ENCODE measurements at regions not wholly inside any gene's neighbourhood (a gene's known extent, or its start where the extent isn't known, plus 50 kb on each side); places are given as distances from the start of the nearest gene placed in this dataset.

DNA sequence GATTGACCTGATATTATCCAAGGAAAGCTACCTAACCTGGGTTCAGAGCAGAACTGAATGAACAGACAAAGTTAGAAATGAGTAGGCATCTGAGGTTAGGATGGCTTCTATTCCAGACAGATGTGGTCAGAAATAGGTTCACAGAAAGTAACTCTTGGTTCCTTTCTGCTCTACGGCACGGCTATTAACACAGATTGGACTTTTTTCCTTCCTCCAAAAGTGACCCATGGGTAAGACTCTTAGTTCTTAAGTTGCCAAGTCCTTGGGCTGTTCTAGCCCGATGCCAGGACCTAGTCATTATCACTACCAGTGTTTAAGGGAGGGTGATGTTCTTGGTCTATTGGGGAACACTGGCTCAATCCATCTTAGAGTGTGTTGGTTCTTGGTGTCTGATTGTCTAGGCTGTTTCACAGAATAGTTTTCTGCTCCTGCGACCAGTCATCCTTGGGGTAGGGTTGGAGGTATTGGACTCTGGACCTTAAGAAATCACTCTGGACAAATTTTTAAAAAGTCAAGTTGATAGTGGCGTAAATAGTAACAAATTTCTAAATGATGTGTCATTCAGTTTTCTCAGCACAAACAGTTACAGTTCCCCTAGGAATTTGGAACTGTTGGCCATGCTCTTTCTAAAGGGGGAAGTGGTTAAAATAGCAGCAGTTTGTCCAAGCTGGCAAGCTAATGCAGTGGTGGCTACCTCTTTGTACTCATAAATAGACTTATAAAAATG lies 60.1 kb upstream of the MYCBP2 start:
- FAIRE-seq (peak; percentile 47), DNase-seq (ENCODE audit: extremely low spot score, insufficient read length, low read depth) (peak; percentile 29)

DNA sequence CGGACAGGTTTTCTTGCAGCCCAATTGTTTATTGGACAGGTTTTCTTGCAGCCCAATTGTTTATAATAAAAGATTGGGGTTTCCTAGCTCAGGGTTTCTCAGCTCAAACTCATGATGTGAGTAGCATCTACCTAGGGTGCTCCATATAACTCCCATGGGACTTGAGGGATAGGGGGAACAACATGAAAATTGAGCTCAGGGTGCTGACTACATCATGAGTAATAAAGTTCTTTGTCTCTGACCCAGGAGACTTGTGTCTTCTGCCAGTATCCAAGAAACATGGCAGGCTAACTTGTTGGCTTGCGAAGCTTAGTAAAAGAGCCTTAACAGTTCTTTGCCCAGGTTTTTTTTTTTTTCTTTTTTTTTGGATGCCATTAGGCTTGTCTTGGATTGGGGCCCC lies 59.2 kb upstream of the MYCBP2 start:
- no peak for DNase-seq (ENCODE audit: extremely low spot score, insufficient read length, low read depth)
- no peak for FAIRE-seq

DNA sequence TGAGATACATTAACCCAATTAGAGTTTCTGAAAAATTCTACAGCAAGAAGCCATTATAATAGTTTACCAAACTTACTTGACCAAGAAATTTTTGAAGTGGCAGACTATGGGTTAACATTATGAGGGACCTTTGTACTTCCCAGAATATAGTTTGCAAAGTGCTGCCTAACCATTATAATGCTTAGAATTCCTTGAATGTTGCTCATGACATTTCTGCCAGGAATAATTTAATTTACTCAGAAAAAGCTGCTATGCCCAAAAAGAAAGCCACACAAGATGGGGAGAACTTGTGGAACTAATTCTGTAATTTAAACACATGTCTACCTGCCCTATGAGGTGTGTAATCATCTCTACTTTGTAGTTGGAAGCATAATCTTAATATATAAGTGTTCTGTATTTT lies 58.1 kb upstream of the MYCBP2 start:
- no peak for DNase-seq (ENCODE audit: extremely low spot score, insufficient read length, low read depth)
- no peak for FAIRE-seq

DNA sequence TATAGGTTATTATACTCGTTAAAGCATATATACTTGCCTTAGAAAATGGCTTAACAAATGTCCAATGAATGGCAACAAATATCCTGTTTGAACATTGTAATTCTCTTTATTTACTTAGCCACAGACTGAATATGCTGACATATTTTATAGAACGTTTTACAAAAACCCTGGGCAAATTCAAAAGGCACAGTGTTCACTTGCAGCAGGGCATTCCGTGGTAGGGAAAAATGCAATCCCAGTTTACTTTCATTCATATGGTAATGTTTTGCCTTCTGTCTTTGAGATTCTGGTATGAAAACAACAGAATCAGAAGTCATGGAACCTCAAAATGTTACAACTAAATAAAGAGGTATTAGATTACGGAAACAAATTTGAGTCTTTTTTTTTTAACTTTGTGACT lies 56.2 kb upstream of the MYCBP2 start:
- DNase-seq (ENCODE audit: extremely low spot score, insufficient read length, low read depth), result no peak
- no peak for FAIRE-seq

DNA sequence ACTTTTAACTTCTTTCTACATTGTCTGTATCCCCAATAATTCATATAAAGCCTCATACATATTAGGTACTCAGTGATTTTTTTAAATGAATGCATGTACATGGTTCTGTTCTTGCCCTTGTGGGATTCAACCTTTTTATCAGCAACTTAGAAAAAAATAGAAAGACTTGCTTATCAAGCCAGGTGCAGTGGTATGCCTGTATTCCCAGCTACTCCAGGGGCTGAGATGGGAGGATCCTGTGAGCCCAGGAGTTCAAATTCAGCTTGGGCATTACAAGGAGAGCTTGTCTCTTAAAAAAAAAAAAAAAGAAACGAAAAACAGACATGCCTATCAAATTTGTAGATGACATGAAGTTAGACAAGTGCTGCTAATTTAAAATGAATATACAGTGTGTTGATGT lies 54.2 kb upstream of the MYCBP2 start:
- DNase-seq (ENCODE audit: extremely low spot score, insufficient read length, low read depth) (no peak), FAIRE-seq (no peak)

DNA sequence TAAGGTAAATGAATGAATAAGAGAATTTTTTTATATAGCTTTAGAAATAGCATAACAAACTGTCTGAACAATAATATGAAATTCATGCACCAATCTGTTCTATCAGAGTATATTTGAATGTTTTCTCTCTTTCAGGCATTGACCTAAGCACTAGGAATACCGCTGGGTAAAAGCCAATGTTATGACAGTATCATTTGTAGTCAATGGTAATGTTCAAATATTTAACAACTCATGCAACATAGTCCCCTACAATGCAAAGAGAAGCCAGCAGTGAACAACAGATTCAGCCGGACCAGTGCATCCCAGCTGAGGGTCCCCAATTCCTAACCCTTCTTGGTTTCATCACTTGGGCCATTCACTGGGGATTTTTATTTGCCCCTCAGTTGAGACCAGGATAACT lies 52.6 kb upstream of the MYCBP2 start:
- DNase-seq (ENCODE audit: extremely low spot score, insufficient read length, low read depth) (no peak), FAIRE-seq (no peak)

DNA sequence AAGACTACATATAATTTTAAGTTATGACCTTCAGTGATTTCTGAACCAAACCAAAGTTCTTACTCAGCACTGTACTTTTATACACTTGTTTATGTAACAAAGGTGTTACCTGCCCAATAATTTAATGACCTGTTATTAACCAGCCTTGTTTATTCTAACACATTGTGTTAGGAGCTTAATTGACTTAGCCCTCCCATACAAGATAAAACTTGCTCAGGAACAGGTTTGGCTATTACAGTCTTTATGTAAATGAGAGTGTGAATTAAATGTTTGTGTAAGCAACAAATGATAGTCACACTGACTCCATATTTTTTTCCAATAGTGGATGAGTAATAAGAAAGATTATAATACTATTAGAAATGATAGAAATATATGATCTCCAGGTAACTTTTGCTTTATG lies 51.8 kb upstream of the MYCBP2 start:
- DNase-seq (ENCODE audit: extremely low spot score, insufficient read length, low read depth) (no peak), FAIRE-seq (no peak)

DNA sequence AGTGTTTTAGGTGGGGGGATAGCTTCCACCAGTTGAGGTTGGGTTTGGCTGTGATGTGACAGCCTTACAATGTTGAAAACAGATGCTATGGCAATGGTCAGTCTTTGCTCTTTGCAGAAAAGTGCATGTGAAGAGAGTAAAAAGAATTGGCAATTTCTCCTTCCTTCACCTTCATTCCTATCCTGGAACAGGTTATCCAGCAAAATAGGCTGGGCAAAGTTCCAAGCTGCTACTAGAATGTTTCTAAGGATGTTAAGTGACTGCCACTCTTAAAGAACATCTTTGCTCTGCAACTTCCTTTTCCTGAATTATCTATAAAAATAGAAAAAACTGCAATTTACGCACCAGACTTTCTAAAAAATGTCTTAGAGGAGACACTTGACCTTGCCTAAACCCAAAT lies 50.1 kb upstream of the MYCBP2 start:
- FAIRE-seq, result no peak
- no peak for DNase-seq (ENCODE audit: extremely low spot score, insufficient read length, low read depth)
